ENCODE measurements at regions not wholly inside any gene's neighbourhood (a gene's known extent, or its start where the extent isn't known, plus 50 kb on each side); places are given as distances from the start of the nearest gene placed in this dataset.

- Histone ChIP-seq H3K27ac (peak overlapping the region in 3 of 4 donors; percentile 64 to 81 (median 73)), H3K36me3 (no peaks in the 10 kb centered on the region), H3K4me3 (no peak overlapping the region), H3K27me3 (no peaks in the 10 kb centered on the region), H3K4me1 (peaks cover 0 to 30% (median 25%) of the 10 kb centered on the region in 4 donors), H3K9me3 (no peaks in the 10 kb centered on the region)
- TF ChIP-seq POLR2AphosphoS5 (IDR thresholded peaks at IDR 0.05) (no peak), POLR2A (IDR thresholded peaks at IDR 0.05) (no peak), EP300 (IDR thresholded peaks at IDR 0.05; ENCODE audit: low read depth) (no peak)
- TF ChIP-seq, protein P1, sequence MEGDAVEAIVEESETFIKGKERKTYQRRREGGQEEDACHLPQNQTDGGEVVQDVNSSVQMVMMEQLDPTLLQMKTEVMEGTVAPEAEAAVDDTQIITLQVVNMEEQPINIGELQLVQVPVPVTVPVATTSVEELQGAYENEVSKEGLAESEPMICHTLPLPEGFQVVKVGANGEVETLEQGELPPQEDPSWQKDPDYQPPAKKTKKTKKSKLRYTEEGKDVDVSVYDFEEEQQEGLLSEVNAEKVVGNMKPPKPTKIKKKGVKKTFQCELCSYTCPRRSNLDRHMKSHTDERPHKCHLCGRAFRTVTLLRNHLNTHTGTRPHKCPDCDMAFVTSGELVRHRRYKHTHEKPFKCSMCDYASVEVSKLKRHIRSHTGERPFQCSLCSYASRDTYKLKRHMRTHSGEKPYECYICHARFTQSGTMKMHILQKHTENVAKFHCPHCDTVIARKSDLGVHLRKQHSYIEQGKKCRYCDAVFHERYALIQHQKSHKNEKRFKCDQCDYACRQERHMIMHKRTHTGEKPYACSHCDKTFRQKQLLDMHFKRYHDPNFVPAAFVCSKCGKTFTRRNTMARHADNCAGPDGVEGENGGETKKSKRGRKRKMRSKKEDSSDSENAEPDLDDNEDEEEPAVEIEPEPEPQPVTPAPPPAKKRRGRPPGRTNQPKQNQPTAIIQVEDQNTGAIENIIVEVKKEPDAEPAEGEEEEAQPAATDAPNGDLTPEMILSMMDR (IDR thresholded peaks at IDR 0.05): no peak
- in situ Hi-C loops (cut with MboI; ENCODE audit: low pct_ligation_motif_present in 1 of 4, low pct_unique_long_range_greater_than_20kb in 1 of 4, low sequenced_read_pairs in 3 of 4): no loop called here
- no peak for DNase-seq
- intact Hi-C loops (cut with DNase I; ENCODE audit: low total_unique reads): loop anchor here (10.0 kb wide), 1 partner anchor 73 kb away; no protein-coding TSS in a partner anchor
Measured at GRCh38 chr1:67571406-67571805, 113.6 kb upstream of the GADD45A start.

DNA sequence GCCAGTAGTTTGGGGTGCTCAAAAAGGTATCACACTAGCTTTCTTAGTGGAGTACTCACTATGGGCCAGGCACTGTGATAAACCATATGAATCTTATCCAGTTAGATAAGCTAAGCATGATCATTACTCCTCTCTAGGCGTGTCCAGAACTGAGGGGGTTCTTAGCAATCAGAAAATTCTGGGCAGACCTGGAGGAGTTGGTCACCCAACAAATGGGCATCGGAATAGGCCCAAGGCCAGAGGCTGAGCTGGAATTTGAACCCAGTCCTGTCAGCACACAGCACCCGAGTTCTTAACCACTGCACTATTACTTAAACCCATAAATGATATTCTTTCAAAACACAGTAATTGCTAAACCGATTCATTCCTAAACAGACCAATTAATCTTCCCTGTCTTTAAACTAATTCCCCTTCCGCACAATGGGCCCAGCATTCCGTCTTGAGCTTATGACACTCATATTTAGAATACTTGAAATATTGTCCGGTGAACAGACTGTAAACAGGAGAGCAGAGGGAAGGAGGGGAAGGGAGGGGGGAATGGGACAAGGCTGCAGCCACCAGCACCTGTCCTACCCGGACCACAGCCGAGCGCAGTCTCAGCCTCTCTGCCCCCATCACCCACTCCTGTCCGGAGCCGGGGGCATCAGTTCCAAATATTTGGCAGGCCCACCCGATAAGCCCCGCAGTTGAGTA is 113.0 kb upstream of the GADD45A start:
- Histone ChIP-seq H3K27ac (peak overlapping the region; percentile 64 to 81 (median 71)), H3K9me3 (no peaks in the 10 kb centered on the region), H3K27me3 (no peaks in the 10 kb centered on the region), H3K4me1 (peaks cover 0 to 30% (median 25%) of the 10 kb centered on the region in 4 donors), H3K4me3 (no peak overlapping the region), H3K36me3 (no peaks in the 10 kb centered on the region)
- in situ Hi-C loops (cut with MboI; ENCODE audit: low pct_ligation_motif_present in 1 of 4, low pct_unique_long_range_greater_than_20kb in 1 of 4, low sequenced_read_pairs in 3 of 4) (no loop called here), intact Hi-C loops (cut with DNase I; ENCODE audit: low total_unique reads) (loop anchor here (10.0 kb wide), 1 partner anchor 73 kb away; no protein-coding TSS in a partner anchor)
- no peak for TF ChIP-seq EP300 (IDR thresholded peaks at IDR 0.05; ENCODE audit: low read depth)
- TF ChIP-seq, protein P1 (IDR thresholded peaks at IDR 0.05): no peak
- no peak for TF ChIP-seq POLR2A (IDR thresholded peaks at IDR 0.05)
- TF ChIP-seq POLR2AphosphoS5 (IDR thresholded peaks at IDR 0.05): no peak
- DNase-seq: no peak
- WGBS, 2 donors (ENCODE audit: low coverage in 1 of 2): 40 to 52% methylated on average over 9 to 14 of the region's 14 CpGs

DNA sequence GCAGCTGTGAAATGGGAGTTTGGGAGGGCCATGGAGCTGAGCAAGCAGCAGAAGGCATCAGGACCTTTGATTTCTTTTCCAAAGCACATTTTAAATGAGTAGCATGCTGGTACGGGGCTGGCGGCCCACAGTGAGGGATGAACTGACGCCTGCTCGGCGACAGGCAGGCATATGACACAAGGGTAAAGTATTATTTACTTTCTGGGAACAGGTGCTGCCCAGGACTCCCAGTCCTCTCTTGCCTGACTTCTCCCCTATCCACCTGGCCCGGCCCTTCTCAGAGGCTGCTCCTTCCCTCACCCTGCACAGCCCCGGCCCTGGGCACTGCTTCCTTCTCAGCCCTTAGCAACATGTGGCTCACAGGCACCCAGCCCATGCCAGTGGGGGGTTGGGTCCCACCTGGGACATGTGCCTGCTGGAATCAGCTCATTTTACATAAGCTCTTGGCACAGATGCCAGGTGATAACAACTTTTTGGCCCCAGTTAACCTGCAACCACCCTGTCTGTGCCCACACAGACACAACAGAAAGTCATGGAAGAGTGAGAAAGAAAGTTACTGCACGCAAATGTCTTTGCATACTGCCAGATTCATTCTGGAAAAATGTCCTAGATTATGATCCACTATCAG is 112.3 kb upstream of the GADD45A start:
- Histone ChIP-seq H3K36me3 (no peaks in the 10 kb centered on the region), H3K27ac (peak overlapping the region; percentile 64 to 81 (median 71)), H3K27me3 (no peaks in the 10 kb centered on the region), H3K4me3 (no peak overlapping the region), H3K4me1 (peaks cover 0 to 30% (median 25%) of the 10 kb centered on the region in 4 donors), H3K9me3 (no peaks in the 10 kb centered on the region)
- in situ Hi-C loops (cut with MboI; ENCODE audit: low pct_ligation_motif_present in 1 of 4, low pct_unique_long_range_greater_than_20kb in 1 of 4, low sequenced_read_pairs in 3 of 4): no loop called here
- TF ChIP-seq, protein P1 (IDR thresholded peaks at IDR 0.05): no peak
- TF ChIP-seq POLR2AphosphoS5 (IDR thresholded peaks at IDR 0.05): peak in 2 of 3 donors; percentile 58 to 62
- peak; percentile 73 for TF ChIP-seq EP300 (IDR thresholded peaks at IDR 0.05; ENCODE audit: low read depth)
- TF ChIP-seq POLR2A (IDR thresholded peaks at IDR 0.05): peak; percentile 47
- intact Hi-C loops (cut with DNase I; ENCODE audit: low total_unique reads): loop anchor here (10.0 kb wide), 1 partner anchor 72 kb away; no protein-coding TSS in a partner anchor
- peak; percentile 86 for DNase-seq
- WGBS, 2 donors (ENCODE audit: low coverage in 1 of 2): 42 to 44% methylated on average over 1 to 8 of the region's 8 CpGs

DNA sequence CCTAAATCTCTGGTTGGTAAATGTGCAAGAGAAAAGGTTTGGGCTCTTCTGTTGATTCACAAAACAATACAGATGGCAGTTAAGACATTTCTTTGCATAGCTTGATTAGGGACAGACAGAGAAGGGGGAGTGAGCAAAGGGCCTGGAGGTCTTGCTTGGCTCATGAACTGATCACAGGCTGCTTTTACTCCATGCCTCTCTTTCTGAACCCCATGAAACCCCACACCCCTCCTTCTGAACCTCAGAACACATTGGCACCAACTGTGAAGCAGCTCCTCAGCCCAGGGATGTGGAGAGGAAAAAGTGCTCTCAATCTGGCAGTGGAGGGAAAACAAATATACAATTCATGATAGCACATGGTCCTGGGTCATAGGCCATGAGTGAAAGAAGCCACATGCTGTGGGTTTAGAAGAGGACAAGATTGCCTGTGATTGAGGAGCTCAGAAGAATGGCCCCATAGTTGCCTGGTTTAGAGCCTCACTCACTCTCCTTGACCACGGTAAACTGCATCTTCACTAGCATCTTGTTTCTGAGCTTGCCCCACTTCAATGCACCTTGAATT is 111.6 kb upstream of the GADD45A start:
- Histone ChIP-seq H3K4me3 (no peak overlapping the region), H3K27ac (peak overlapping the region; percentile 64 to 81 (median 71)), H3K36me3 (no peaks in the 10 kb centered on the region), H3K4me1 (peaks cover 0 to 30% (median 25%) of the 10 kb centered on the region in 4 donors), H3K9me3 (no peaks in the 10 kb centered on the region), H3K27me3 (no peaks in the 10 kb centered on the region)
- in situ Hi-C loops (cut with MboI; ENCODE audit: low pct_ligation_motif_present in 1 of 4, low pct_unique_long_range_greater_than_20kb in 1 of 4, low sequenced_read_pairs in 3 of 4): no loop called here
- WGBS, 2 donors (ENCODE audit: low coverage in 1 of 2): 85% methylated on average over 1 of the region's 1 CpG; no CpG with 5 or more reads in 1 of the 2 donors
- no peak for TF ChIP-seq POLR2AphosphoS5 (IDR thresholded peaks at IDR 0.05)
- no peak for TF ChIP-seq EP300 (IDR thresholded peaks at IDR 0.05; ENCODE audit: low read depth)
- no peak for TF ChIP-seq POLR2A (IDR thresholded peaks at IDR 0.05)
- TF ChIP-seq, protein P1 (IDR thresholded peaks at IDR 0.05): no peak
- DNase-seq: no peak
- intact Hi-C loops (cut with DNase I; ENCODE audit: low total_unique reads): loop anchor here (10.0 kb wide), 1 partner anchor 71 kb away; no protein-coding TSS in a partner anchor

All from transverse colon (tissue), 4 donors.